GM18520 (cell line): ENCODE measurements at regions not wholly inside any gene's neighbourhood (a gene's known extent, or its start where the extent isn't known, plus 50 kb on each side); places are given as distances from the start of the nearest gene placed in this dataset.

ENCODE experiments used
- ATAC-seq: cut with Tn5 transposase; IDR thresholded peaks from one replicate; pipeline ENCODE4 v1.9.1; 2021; ENCODE audit not compliant: unreplicated experiment

- ATAC-seq: no peak
These were observed 103.5 kb upstream of the NR3C1 start for GRCh38 chr5:143506836-143507552.

GRCh38 chr5:143505934-143506333, 102.4 kb upstream of the NR3C1 start:
- ATAC-seq: no peak

- no peak for ATAC-seq
These were observed 101.9 kb upstream of the NR3C1 start for GRCh38 chr5:143505354-143505753.

- ATAC-seq: no peak
These were observed 98.0 kb upstream of the NR3C1 start for GRCh38 chr5:143501310-143502044.

DNA sequence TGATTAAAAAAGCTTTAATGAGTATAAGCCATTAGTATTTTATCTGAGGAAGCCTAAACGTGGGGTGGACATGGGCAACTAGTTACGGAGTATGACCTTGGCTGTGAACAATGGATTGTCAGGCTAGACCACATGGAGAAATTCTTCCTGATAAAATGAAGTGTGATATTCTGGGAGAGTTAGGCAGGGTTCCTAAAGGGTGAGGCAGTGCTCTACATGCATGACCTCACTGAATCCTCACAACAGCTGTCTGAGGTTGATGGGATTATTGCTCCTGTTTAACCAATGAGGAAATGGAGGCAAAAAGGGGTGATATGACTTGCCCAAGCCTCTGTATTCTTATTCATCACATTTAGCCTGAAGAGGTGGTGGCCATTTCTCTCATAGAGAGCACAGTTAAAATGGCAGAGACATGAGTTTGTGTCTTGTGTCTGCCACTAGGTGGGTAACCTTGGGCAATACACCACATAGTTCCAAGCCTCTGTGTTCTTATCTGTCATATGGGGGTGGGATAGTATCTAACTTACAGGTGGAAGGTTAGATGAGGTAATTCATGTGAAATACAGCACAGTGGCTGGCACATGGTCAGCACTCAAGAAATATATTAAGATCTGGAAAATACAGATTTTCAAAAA, 96.1 kb upstream of the NR3C1 start:
- no peak for ATAC-seq

DNA sequence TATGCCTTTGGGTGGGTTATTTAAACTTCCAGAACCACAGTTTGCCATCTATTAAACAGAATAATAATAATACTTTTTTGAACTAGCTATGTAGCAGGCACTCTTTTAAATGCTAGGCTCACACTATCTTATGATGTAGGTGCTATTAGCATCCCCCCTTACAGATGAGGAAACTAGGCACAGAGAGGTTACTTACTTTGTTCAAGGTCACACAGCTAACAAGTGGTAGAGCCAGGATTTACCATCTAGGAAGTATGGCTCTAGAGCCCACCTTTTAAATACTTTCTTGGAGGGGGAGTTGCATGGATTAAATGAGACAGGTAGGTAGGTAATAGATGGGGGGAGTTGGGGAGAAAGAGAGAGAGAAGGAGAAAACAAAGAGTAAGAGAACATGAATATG, 95.3 kb upstream of the NR3C1 start:
- no peak for ATAC-seq

DNA sequence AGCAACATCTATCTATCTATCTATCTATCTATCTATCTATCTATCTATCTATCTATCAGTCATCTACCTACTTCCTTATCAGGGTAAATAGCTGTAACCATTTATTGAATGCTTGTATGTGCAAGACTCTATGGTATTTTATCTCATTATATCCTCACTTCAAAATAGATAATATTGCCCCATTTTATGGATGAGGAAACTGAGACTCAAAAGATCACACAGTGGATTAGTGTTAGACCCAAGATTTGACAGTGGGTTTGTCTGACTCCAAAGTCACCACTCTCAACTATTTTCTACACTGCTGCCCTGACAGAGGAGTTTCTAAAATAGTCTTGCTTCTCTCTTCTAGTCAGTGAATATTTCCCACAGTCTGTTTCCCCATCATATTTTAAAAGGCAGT, 94.3 kb upstream of the NR3C1 start:
- no peak for ATAC-seq

DNA sequence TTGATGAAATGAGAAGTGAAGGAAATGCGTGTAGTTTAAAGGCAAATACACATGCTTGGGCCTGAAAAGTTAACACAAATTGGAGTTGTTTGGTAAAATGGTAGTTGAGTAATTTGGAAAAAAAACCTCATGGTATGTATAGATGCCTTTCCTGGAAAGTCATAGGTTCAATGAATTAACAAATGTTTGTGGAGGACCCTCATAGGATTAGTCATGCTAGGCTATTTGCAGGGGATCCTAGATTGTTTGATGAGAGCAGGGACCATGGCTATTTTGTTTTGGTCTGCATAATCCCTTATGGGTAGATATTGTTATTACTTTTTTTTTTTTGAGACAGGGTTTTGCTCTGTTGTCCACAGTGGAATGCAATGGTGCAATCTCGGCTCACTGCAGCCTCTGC, 93.5 kb upstream of the NR3C1 start:
- ATAC-seq: no peak

DNA sequence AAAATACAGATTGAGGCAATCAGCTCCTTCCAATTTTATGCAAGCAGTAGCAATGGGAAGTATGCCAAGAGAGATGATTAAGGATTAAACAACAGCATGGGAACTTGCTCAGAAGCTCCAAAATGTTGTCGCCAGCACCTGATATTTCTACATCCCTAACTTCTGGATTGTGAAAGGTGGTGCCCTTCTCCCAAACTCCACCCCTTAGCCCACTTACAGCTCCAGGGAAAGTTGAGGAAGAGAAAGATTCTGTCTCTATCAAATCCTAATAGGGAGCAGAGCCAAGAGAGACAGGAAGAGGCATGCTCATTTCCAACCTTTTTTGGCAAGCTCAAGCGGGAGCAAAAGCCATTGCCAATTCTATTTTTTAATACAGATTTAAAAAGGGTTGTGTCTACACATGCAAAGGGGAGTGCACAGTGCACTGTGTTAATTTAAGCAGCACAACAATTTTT, 92.4 kb upstream of the NR3C1 start:
- ATAC-seq: no peak

GRCh38 chr5:143495110-143495509, 91.6 kb upstream of the NR3C1 start:
- ATAC-seq: no peak

DNA sequence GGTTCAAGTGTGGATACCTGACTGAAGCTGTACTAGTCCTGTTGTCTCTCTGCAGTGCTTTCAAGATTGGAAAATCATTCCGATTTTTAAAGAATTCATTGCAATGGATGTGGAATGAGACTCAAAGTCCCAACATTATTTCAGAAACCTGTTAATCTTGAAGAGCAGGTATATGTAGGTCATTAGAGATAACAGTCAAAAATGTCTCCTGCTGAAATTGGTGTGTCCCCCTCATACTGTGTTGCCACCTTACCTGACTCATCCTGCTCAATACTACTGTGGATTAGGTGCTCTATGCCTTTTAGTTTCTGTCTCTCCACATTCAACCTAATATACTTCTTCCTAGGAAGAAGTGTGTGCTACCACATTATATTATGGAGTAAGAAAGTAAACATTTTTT, 91.1 kb upstream of the NR3C1 start:
- no peak for ATAC-seq

DNA sequence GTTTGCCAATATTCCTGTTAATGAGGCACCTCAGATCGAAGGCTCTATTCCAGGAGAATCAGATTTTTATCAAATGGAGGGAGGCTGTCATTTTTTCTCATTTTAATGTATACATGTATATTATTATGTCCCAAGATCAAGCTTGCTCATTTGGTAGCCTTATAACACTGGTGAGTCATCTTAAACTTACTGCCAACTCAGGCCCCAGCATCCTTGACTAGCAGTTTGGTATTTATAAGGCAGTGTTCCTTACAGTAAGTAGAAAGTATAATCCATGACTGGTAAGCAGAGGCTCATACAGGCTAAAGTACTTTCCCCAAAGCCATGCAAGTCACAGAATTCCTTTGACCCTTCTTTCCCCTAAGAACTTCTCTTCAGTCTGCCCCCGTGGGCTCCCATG, 90.7 kb upstream of the NR3C1 start:
- no peak for ATAC-seq

GRCh38 chr5:143492783-143493182, 89.3 kb upstream of the NR3C1 start:
- ATAC-seq: no peak

DNA sequence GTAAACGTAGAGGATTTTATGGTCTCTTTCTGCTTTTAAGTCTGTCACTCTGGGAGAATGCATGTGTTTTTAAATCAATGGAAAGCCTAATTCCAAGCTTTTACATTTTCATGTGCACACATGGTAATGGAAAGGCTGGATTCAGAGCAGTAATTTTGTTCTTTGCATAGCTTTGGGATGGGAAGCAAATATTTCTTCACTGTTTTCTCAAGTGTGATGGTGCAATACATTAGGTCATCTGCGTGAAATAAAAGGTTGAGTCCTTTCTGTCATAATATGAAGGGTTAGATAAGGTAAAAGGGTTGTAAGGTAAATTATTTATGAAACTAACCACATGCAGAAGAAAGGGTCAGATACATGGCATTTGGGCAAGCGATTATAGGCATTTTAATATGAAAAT, 88.2 kb upstream of the NR3C1 start:
- no peak for ATAC-seq

DNA sequence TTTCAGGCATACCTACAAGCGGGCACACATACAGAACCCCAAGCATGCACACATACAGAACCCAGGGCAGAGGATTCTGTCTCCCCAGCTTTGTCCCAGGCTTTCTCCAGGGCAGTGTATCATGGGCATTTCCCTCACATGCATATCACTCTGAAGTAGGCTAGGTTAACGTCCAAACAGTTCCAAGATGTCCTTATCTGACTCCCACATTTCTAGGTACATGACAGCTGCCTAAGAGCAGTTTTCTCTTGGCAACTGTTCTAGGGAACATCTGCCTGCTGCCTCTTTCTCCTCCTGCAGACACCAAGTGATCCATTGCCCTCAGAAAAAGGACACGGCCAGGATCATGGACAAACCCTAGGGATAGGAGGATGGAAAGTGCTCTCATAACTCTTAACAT, 84.9 kb upstream of the NR3C1 start:
- no peak for ATAC-seq

DNA sequence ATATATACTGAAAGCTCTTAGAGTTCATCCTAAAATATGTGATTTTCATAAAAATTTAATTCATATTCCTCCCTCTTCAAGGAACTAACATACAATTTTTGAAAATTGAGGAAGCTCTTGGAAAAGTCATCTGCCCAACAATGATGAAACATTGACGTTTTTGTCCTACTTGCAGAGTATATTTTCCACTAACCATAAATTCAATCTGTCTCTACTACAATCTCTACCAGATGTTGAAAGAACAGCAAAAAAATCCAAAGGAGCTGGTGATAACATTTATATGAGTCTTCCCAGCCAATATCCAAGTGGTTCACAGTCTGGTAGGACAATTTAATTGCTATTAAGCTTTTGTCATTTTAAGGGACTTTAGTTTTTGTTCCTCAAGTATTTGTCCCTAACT, 81.1 kb upstream of the NR3C1 start:
- no peak for ATAC-seq

DNA sequence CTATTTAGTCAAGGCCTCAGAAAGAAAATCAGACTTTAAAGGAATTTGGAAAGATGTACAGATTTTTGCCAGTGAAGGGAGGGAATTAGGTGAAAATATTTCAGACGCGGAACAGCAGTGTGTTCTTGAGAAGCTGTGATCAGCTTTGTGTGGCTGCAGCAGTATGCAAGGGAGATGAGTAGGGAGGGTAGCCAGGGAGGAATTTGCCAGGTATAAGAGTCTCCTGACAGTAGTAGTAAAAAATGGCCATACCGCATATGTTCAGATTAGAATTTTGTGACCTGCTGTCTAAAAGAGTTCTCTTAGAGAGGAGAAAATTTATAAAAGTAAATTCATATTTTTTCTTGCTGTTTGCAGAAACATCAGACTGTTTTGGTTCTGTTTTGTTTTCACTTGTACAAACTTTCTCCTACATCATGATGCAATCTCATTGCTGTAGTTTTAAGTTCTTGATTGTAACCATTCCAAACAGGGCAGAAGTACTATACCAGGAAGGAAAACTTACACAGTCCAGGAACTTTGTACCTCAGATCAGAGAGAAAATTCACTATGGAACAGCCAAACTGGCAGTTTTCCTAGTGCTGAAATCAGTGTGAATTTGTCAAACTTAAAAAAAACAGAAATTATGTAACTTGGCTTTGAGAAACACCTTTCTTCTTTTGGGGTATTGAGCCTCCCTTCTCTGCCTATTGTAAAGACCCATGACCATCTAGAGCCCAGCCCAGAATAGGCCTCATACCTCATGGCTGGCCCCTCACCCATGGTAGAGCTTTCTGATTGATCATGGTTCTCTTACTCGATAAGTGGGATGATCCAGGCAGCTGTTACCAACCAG, 78.4 kb upstream of the NR3C1 start:
- no peak for ATAC-seq

GRCh38 chr5:143480001-143480400, 76.5 kb upstream of the NR3C1 start:
- ATAC-seq: no peak

- no peak for ATAC-seq
These were observed 75.9 kb upstream of the NR3C1 start for GRCh38 chr5:143479394-143479793.

GRCh38 chr5:143476601-143477211, 73.2 kb upstream of the NR3C1 start:
- no peak for ATAC-seq

- no peak for ATAC-seq
These were observed 71.1 kb upstream of the NR3C1 start for GRCh38 chr5:143474616-143475015.
